ENCODE measurements at regions not wholly inside any gene's neighbourhood (a gene's known extent, or its start where the extent isn't known, plus 50 kb on each side); places are given as distances from the start of the nearest gene placed in this dataset.

DNA sequence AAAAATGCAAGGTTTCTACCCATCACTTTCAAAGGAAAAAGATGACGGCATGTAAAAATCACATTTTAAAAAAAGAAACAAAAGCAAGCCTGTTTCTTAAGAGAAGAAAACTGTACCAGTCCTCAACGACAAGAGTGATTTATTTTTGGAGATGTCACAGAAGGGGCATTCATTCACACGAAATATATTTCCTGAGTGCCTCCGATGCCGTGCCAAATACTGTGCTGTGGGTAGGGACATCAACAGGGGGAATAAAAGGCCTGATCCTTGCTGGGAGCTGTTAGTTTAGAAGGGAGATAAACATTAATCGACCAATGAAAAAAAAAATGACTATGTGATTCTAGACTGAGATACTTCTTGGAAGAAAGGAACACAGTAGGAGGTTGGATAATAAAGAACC lies 297.5 kb upstream of the SOX5 start:
- no peak overlapping the region for H3K9ac ChIP-seq (ENCODE audit: low read depth, low read length)
- no peaks in the 10 kb centered on the region for H4K20me1 ChIP-seq (ENCODE audit: insufficient read depth, low read length)
- POLR2A ChIA-PET (ENCODE audit: unreplicated experiment) = no interaction called here
- H4K5ac ChIP-seq (ENCODE audit: low read depth, low read length) = no peak overlapping the region
- H2BK5ac ChIP-seq (ENCODE audit: low read depth, low read length, poor library complexity, severe bottlenecking) = no peak overlapping the region
- H3K36me3 ChIP-seq (ENCODE audit: control insufficient read depth, insufficient read depth, low read length) = no peaks in the 10 kb centered on the region; the same call in 1 of the 2 replicates
- H3K4me3 ChIP-seq (ENCODE audit: insufficient read depth, low read depth, low read length) = no peak overlapping the region
- H3K79me1 ChIP-seq (ENCODE audit: low read depth in 1 of 2, low read length in 2 of 2) = no peaks in the 10 kb centered on the region; a peak in 1 of 4 replicates
- TF ChIP-seq, protein P1, sequence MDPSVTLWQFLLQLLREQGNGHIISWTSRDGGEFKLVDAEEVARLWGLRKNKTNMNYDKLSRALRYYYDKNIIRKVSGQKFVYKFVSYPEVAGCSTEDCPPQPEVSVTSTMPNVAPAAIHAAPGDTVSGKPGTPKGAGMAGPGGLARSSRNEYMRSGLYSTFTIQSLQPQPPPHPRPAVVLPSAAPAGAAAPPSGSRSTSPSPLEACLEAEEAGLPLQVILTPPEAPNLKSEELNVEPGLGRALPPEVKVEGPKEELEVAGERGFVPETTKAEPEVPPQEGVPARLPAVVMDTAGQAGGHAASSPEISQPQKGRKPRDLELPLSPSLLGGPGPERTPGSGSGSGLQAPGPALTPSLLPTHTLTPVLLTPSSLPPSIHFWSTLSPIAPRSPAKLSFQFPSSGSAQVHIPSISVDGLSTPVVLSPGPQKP (IDR thresholded peaks at IDR 0.05; ENCODE audit: borderline replicate concordance, low read depth, low read length) = no peak
- TF ChIP-seq CEBPB (IDR thresholded peaks at IDR 0.05; ENCODE audit: low read depth, low read length) (no peak), NFE2L2 (IDR thresholded peaks at IDR 0.05; ENCODE audit: low read depth, low read length) (no peak), RCOR1 (IDR thresholded peaks at IDR 0.05; ENCODE audit: insufficient replicate concordance, low read length) (no peak), RFX5 (IDR thresholded peaks at IDR 0.05; ENCODE audit: low read depth, low read length) (no peak), MAZ (IDR thresholded peaks at IDR 0.05; ENCODE audit: borderline replicate concordance, low read depth, low read length) (no peak), RAD21 (IDR thresholded peaks at IDR 0.05; ENCODE audit: low read length) (no peak), CHD1 (IDR thresholded peaks at IDR 0.05; ENCODE audit: low read depth, low read length) (no peak), SMC3 (IDR thresholded peaks at IDR 0.05; ENCODE audit: low read depth, low read length) (no peak)
- TF ChIP-seq, protein P2, sequence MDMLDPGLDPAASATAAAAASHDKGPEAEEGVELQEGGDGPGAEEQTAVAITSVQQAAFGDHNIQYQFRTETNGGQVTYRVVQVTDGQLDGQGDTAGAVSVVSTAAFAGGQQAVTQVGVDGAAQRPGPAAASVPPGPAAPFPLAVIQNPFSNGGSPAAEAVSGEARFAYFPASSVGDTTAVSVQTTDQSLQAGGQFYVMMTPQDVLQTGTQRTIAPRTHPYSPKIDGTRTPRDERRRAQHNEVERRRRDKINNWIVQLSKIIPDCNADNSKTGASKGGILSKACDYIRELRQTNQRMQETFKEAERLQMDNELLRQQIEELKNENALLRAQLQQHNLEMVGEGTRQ (IDR thresholded peaks at IDR 0.05; ENCODE audit: low read depth, low read length) = no peak
- H2AFZ ChIP-seq (replicated peaks; ENCODE audit: low read length, poor library complexity) = no peak overlapping the region
- H2AK9ac ChIP-seq (replicated peaks; ENCODE audit: low read depth, low read length, poor library complexity) = no peak overlapping the region
- no peaks in the 10 kb centered on the region for H3K9me1 ChIP-seq (ENCODE audit: insufficient read depth, low read length)
- no peak overlapping the region for H3K4me2 ChIP-seq (ENCODE audit: low read depth, low read length)
- H2AK5ac ChIP-seq (ENCODE audit: low read depth, low read length) = no peak overlapping the region
- intact Hi-C loops (cut with micrococcal nuclease) = no loop called here
- dilution Hi-C loops (cut with HindIII; ENCODE audit: low sequenced_read_pairs, unreplicated experiment) = no loop called here
- no peak overlapping the region for H3K23ac ChIP-seq (ENCODE audit: low read depth, low read length)
- H3K4me1 ChIP-seq (ENCODE audit: control insufficient read depth, insufficient read depth, low read length) = no peaks in the 10 kb centered on the region
- H4K91ac ChIP-seq (ENCODE audit: insufficient read depth, low read depth, low read length) = no peak overlapping the region
- DNase-seq (no peak), ATAC-seq (ENCODE audit: low read depth) (no peak)
- H3K27ac ChIP-seq (ENCODE audit: insufficient read depth, low read length) = no peak overlapping the region
- WGBS, 2 experiments (ENCODE audit: extremely low coverage in 2 of 2, insufficient read length in 1 of 2) = 57% methylated on average over 4 of the region's 6 CpGs; no CpG with 5 or more reads in 1 of the 2 experiments
- no peaks in the 10 kb centered on the region for H3K27me3 ChIP-seq (ENCODE audit: control insufficient read depth, insufficient read depth, low read length)
- H4K8ac ChIP-seq (ENCODE audit: low read depth in 2 of 2, low read length in 2 of 2) = no peak overlapping the region
- CTCF ChIA-PET = interaction anchor here (0.7 kb wide), 1 partner anchor 8 kb away, joined by 3 read pairs; no protein-coding TSS in a partner anchor
- no peak overlapping the region for H3K4ac ChIP-seq (ENCODE audit: low read depth, low read length)
- in situ Hi-C loops (cut with MboI; ENCODE audit: low sequenced_read_pairs) = no loop called here
- no peak overlapping the region for H2BK15ac ChIP-seq (ENCODE audit: low read depth, low read length)
- H3K9me3 ChIP-seq (ENCODE audit: control insufficient read depth, insufficient read depth, low read length) = no peaks in the 10 kb centered on the region
- H2BK20ac ChIP-seq (ENCODE audit: low read depth, low read length) = no peak overlapping the region
- no peak overlapping the region for H2BK120ac ChIP-seq (ENCODE audit: low read depth, low read length)
- no peak overlapping the region for H3K14ac ChIP-seq (replicated peaks; ENCODE audit: low read depth, low read length)
- BruUV-seq (replicated peaks) = no TSS peak
- no peak overlapping the region for H3K56ac ChIP-seq (ENCODE audit: extremely low read depth, insufficient read depth, low read length)
- no peak overlapping the region for H3K18ac ChIP-seq (ENCODE audit: low read depth, low read length)

Measured in IMR-90 (cell line).